T-helper 22 cell (primary cell): ENCODE measurements at regions not wholly inside any gene's neighbourhood (a gene's known extent, or its start where the extent isn't known, plus 50 kb on each side); places are given as distances from the start of the nearest gene placed in this dataset.
"Not testable (repeated sequence)": the region's sequence is repeated elsewhere in the genome, so short reads cannot be mapped to it uniquely, and the experiment has no call there.

Experiments
- DNase-seq: peaks from one replicate; pipeline ENCODE4 v3.0.0-alpha.2; 2020; ENCODE audit warnings: low read depth

GRCh38 chr1:199221371-199222150 is 582.7 kb downstream of the PTPRC start:
- no peak for DNase-seq

DNA sequence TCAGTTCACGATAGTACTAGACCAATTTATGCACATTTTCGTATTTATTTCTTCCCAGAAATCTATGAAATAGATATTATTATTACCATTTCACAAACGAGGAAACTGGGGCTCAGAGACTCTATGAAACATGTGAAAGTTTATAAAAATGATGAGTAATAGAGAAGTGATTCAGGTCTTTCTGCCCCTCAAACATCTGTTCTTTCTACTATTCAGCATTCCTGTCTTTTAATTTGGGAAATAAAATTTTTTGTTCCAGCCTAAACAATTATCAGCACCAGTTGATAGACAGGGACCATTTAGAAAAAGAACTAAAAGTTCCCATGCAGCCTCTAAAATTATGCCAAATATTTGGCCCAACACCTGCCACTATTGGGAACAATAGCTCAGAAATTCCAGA is 585.1 kb downstream of the PTPRC start:
- no peak for DNase-seq

DNA sequence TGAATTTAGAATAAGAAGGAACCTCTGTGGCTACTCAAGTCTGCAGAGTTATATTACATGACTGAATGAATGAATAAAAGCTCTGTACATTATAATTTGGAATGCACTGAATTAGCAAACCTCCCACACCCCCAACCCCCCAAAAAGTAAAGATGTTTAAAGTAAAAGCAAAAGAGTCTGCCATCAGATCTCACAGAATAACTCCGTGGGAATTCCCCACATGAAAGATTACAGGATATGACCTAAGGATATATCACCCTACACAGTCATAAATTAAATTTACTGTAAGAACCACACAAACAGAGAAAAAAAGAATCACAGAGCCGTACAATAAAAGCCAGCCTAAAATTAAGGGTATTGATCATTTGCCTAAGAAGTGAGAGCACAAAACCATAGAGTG is 587.3 kb downstream of the PTPRC start:
- DNase-seq: no peak

DNA sequence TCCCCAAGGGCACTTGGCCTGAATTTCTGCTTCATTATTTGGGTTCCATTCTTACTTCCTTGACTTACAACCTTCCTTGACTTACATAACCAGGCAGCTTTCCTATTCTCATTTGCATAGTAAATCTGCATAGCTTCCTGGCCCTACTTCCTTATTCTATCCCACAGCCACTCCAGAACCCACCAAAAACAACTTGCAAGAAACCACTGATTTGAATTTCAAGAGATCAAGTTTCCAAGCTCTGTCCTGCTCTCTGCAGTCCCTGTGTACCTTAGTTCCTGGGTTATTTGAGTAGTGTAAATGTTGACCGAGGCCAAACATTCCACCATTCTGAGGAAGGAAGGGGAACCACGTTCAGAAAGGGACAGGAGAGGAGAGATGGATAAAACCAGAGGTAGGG is 603.3 kb downstream of the PTPRC start:
- no peak for DNase-seq

DNA sequence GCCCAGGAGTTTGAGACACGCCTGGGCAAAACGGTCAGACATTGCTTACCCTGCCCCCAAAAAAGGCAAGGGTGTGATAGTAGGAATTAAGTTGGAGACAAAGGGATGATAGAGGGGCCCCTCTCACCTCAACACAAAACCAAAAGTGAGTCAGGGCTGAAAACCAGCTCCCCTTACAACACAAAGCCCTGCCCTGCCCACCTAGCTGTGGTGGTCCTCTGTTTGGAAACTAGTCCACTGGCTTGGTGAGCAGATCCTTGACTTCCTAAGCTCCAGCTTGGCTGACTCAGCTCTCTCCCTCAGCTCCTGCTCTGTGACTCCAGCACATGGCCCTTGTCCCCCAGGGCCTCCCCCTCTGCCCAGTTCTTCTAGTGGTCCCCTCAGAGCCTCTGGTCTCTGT is 603.8 kb downstream of the PTPRC start:
- DNase-seq: no peak

- DNase-seq: peak; percentile 23
These were observed 604.7 kb downstream of the PTPRC start for GRCh38 chr1:199243423-199244061.

- no peak for DNase-seq
These were observed 607.1 kb downstream of the PTPRC start for GRCh38 chr1:199245946-199246345.

DNA sequence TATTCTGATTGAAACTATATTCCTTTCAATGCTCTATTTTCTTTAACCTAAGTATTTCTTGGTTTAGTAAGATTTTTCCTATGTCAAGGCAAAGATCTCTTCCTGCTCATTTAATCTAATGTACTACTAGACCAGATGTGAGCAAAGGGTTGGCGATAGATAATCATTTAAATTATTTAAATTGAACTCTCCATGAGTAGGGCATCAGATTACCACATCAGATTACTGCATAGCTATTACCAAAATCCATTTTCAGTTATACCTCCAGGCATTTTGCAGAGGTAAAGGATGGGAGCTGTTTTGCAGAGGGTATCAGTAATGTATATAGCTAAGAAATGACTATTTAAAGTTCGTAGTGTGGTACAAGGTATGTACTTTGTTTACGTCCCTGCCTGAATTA is 607.9 kb downstream of the PTPRC start:
- no peak for DNase-seq

DNA sequence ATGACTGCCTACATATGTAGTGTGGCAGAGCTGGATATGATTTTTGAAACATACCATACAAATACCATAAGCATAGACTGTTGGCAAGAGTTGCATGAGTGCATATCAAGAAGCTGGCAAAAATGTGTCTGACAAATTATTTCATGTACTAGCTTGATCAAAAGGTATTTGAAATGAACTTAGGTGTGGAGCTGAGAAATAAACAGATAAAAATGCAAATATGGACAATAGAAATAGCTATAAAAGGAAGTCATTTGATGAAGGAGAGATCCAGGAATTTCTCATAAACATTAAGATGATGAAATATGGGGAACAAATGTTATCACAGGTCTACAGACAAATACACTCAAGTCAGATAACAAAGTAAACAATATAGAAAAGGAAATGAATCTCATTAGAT is 609.1 kb downstream of the PTPRC start:
- DNase-seq: no peak

DNA sequence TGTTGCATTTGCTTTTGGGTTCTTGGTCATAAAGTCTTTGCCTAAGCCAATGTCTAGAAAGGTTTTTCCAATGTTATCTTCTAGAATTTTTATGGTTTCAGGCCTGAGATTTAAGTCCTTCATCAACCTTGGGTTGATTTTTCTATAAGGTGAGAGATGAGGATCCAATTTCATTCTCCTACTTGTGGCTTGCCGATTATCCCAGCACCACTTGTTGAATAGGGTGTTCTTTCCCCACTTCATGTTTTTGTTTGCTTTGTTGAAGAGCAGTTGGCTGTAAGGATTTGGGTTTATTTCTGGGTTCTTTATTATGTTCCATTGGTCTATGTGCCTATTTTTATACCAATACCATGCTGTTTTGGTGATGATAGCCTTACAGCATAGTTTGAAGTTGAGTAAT is 615.2 kb downstream of the PTPRC start:
- not testable (repeated sequence) for DNase-seq

DNA sequence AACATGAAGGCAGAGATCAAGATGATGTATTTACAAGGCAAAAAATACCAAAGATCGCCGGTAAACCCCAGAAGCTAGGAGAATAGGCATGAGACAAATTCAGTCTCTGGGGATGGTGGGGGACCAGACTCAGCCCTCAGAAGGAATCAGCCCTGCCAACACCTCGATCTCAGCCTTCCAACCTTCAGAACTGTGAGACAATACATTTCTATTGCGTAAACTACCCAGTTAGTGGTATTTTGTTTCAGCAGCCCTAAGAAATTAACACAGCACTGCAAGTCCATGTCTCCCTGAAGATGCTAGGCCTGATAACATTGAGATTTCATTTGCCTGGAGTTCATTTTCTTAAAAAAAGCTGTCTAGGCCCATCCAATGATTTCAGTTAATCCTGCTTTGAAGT is 622.5 kb downstream of the PTPRC start:
- no peak for DNase-seq

- no peak for DNase-seq
These were observed 625.4 kb downstream of the PTPRC start for GRCh38 chr1:199264283-199264682.

DNA sequence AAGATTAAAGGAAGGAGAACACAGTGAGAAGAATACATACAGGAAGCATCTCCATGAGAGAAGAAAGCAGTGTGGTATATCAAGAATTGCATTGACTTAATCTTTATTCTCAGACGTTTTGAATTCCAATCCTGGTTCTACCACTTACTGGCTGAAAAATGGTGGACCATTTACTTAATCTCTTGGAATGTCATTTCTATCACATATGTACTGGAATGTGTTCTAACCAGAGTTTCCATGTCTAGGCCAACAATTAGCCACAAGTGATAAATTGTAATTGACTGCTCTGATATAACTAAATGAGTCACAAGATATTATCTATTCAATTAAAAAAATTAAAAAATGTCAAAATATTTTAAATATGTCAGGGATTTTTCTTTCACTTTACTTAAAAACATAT is 626.1 kb downstream of the PTPRC start:
- no peak for DNase-seq

GRCh38 chr1:199265319-199265718 is 626.5 kb downstream of the PTPRC start:
- no peak for DNase-seq

- no peak for DNase-seq
These were observed 630.4 kb downstream of the PTPRC start for GRCh38 chr1:199269241-199269640.

DNA sequence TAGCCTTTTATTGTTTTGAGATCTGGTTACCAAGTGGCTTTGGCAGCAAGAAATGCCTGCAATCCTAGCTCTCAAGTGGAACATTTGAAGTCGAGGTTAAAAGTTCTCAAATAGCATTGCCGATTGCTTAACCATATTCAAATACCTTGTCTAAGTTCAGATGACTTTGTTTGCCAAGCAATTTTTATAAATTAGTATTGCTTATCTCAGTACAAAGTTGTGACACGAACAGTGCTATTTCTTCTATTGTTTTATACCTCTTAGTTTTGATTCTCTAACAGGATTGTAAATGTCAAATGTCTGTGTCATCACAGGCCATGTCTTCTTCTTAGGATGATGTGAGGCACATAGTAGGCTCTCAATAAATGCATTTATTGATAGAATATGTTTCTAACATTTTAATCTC is 633.3 kb downstream of the PTPRC start:
- no peak for DNase-seq

DNA sequence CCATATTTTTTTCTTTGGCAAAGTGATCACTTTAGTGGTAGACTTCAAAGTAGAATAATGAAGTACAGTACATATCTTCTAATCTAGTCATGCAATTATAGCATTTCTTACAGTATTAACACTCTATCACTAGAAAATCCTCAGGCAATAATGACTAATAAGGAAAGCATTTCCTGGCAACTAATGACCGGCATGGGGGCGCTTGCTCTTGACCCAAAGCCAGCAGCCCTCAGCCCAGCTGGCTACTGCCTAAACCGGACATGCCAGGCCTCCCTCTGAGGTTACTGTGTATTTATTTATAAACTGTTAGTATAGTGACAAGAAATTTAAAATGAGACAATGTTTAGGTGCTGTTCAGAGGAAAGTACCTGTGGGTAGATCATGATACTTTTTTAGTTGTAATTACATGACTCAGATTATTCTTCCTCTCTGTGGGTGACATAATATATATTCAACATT is 633.8 kb downstream of the PTPRC start:
- DNase-seq: no peak

DNA sequence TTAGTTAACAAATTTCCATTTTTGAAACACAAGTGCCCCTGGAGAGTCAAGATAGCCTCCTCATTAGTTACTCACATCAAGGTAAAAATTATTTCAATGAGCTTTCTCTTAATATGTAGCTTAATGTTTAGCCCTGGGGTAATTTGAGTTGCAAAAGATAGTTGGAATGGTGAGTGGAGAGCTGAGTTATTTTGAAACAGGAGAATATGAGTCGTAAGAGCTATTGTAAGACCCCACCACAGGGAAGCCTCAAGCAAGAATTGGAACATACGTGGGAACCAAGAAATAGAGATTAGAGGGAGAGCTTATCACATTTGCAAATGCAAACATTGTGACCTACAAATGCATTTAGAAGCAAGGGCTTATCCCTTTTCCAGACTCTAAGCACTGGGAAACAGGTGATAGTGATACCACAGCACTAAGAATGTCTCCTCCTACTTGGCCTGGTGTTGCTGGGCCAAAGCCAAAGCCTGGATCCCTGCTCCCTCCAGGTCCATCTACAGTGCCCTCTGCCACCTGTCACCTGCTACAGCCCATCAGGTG is 635.1 kb downstream of the PTPRC start:
- DNase-seq: no peak

- DNase-seq: no peak
These were observed 640.2 kb downstream of the PTPRC start for GRCh38 chr1:199279067-199279466.

GRCh38 chr1:199279872-199280645 is 641.2 kb downstream of the PTPRC start:
- no peak for DNase-seq

DNA sequence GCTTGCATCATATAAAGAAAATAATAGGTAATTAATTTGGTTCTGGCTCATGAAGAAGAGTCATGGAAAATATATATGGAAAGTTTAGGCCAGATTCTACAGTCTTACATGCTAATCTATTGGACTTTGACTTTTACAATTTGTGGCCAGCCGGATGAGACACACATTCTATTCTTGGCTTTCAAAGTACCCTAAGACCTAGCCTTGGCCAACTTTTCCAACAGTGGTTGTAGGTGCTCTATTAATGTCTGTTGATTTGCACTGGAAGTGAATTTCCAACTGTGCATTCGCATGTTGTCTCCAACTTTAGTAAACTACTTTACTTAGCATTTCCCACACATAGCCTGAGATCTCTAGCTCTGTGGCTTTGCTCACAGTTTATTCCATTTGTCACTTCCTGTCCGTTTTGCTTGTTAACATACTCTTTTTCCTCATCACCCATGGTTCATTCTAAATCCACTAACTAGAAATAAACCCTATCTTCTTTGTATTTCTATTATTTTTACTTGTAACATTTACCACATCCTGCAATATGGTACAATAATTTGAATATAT is 644.0 kb downstream of the PTPRC start:
- DNase-seq: no peak

DNA sequence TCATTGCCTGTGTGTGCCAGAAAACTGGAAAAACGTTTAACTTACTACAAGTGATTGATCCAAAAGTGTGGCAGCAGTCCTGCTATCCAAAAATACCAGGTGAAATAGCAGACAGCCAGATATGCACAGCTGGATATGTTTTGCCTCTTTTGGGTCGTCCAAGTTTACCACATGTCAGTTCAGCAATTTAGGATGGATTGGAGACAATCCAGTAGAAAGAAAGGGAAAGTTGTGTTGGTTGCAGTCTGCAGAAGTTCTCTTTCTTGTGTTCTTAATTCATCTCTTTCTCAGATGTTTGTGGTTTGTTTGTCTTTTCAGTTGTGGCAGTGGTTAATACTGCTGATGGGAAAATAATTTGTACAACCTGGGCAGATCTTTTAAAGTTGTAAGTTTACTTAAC is 645.0 kb downstream of the PTPRC start:
- no peak for DNase-seq
